NOMO-1 (cell line): ENCODE measurements at regions not wholly inside any gene's neighbourhood (a gene's known extent, or its start where the extent isn't known, plus 50 kb on each side); places are given as distances from the start of the nearest gene placed in this dataset.
"Not testable (repeated sequence)": the region's sequence is repeated elsewhere in the genome, so short reads cannot be mapped to it uniquely, and the experiment has no call there.

ENCODE experiments used
- DNase-seq, 2 experiments: peaks; one replicate each; lab custom pipeline; 2025; ENCODE audit not compliant: unreplicated experiment in 2 of 2; lab: John Stamatoyannopoulos, UW

DNA sequence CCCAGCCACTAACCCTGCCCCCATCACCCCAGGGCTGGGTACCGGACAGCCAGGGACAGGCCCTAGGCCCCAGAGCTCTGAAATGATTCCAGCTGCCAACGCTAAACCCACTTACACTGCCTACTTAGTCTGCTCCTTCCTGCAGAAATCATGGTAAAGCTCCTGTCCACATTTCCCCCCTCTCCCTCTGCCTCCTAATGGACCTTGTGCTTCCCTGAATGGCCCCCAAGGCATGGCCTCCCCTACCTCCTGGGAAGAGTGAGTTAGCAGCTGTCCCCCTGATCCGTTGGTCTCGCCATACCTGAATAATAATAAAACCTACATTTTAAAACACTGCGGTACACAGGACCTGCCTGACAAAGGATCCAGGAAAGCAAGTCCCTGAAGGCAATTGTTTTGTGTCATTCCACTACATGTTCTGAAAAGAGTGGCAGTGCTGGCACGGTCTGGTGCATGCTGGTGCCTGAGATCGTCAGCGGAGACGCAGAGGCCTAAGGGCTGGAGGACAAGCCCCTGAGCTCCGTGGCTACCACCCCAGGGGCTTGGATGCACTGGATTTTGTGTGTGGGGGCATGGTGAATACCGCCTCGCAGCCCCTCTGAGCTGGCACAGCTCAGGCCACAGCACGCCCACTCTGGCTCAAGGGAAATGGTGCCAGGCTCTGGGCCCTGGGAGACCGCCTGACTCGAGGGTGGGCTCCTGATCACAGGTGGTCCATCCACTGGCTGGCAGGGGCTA is 186.3 kb downstream of the CTTN start:
- DNase-seq = no peak

- no peak for DNase-seq
These were observed 186.9 kb downstream of the CTTN start for GRCh38 chr11:70585236-70585545.

DNA sequence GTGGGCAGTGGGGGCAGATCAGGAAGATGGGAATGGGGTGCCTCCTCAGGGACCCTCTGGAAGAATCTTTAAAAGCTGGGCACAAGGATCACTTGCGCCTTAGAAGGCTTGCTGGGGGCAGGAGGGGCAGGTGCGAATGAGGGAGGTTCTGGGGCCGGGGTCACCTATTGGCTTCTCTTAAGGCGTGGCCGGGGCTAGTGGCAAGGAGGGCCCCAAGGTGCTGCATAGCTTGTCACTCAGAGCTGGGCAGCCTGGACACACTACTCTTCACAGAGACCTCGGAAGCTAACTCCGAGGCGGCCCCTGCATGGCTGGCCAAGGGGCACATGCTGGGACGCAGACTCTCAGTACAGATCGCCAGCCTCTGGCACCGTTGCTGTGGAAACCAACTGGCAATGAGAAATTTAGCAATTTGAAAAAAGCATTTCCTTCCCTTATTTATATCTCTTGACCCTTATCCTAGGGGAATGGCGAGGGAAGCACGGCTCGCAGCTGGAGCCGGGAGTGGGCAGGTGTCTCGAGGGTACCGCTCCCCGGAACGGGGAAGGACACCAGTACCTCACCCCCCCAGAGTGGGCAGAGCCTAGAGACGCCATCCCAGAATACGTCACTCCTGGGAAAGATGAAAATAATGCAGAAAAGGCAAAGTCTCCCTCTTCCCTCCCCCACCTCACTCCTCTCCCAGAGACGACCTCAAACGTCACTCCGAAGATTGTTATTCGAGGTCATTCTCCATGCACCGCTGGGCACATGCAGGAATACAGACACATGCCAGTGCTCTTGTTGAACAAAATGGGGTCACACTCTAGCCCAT is 188.1 kb downstream of the CTTN start:
- DNase-seq = no peak

DNA sequence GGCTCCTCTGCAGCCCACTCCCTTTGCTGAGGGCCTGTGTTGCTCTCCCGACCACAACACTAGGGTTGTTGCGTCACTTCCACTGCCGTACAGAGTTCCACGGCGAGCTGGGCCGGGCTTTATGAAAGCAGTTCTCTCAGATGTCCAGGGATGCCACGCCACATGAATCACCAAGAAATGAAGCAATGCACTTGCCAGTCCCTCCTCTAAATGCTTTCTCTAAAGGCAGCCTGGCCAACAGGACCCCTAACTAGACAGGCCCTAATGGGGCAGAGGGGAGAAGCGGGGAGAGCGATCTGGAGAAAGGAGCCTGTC is 188.7 kb downstream of the CTTN start:
- no peak for DNase-seq

- DNase-seq = no peak
These were observed 192.1 kb downstream of the CTTN start for GRCh38 chr11:70590356-70590991.

GRCh38 chr11:70592641-70593165 is 194.4 kb downstream of the CTTN start:
- DNase-seq = no peak

DNA sequence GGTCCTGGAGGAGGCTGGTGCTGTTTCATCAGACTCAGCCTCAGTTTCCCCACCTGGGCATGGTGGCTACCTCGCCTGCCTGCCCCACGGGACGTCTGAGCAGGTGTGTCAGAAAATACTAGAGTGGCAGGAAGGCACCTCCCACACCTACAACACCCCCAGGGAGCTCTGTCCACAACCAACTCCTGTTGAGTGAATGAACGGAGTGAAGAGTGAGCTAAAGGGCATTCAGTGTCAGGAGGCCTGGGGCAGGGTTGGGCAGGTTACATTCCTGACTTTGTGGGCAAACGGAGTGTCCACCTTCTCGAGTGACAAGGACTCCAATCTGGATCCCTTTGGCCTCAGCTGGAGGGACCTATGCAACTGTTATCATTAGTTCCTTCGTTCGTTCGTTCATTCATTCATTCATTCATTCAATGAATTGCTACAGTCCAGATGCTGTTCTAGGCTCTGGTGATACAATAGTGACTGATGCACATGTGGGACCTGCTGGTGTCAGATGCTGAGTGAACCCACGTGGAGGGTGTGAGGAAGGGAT is 195.2 kb downstream of the CTTN start:
- DNase-seq = no peak

DNA sequence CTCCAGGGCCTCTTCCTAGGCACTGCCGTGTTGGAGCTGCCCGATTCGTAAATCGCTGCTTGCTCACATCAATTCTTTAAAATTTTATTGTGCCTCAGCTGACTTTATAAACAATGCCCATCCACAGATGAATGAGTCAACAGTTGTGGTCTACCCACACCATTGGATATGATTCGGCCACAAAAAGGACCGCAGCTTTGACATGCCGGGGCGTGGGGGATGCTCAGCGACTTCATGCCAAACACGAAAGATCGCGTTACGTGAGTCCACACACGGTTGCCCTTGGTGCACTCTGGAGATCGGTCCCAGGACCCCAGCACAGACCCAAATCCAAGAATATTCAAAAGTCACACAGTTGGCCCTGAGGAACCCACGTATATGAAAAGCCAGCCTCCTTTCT is 195.7 kb downstream of the CTTN start:
- no peak for DNase-seq

- no peak for DNase-seq
These were observed 196.3 kb downstream of the CTTN start for GRCh38 chr11:70594606-70595005.

GRCh38 chr11:70595016-70595415 is 196.7 kb downstream of the CTTN start:
- DNase-seq = no peak

DNA sequence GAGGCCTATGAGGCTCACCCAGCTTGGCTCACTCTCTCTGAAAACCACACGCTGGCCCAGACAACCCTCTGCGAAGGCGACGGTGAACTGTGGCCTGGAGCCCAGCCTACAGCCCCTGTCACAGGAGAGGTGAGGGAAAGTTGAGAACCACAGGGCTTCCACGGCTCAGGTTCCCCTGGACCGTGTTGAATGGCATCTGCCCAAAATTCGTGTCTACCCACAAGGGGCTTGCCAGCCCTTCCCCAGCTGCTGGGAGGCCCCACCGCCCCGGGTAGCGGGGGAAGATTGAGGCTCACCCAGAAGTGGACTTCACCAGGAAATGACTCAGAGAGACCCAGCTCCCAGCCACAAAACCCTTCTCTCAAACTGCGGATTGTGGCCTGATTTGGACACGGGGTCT is 197.1 kb downstream of the CTTN start:
- DNase-seq = no peak

- no peak for DNase-seq
These were observed 197.8 kb downstream of the CTTN start for GRCh38 chr11:70596091-70596490.

- no peak for DNase-seq
These were observed 198.8 kb downstream of the CTTN start for GRCh38 chr11:70597006-70597555.

GRCh38 chr11:70597751-70598625 is 199.7 kb downstream of the CTTN start:
- DNase-seq = no peak

- not testable (repeated sequence) for DNase-seq
These were observed 202.6 kb downstream of the CTTN start for GRCh38 chr11:70600911-70601415.

DNA sequence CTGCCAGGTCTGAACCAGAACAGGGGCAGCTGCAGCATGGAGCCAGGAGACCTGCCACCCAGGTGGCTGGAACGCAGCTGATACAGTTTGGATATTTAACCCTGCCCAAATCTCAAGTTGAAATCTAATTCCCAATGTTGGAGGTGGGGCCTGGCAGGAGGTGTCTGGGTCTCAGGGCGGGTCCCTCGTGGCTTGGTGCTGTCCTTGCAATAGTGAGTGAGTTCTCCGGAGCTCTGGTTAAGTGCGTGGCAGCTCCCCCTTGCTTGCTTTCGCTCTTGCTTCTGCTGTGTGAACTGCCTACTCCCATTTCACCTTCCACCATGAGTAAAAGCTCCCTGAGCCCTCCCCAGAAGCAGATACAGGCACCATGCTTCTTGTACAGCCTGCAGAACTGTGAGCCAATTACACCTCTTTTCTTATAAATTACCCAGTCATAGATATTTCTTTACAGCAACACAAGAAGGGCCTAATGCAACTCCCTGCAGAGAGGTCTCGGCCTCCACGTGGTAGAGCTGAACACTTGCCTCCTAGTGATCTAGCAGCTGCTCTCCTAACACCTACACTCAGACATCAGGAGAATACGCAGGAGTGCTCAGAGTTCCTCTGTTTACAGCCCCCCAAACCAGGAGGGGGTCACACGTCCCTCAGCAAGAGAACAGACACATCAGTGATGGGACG is 203.7 kb downstream of the CTTN start:
- no peak for DNase-seq

- DNase-seq = no peak
These were observed 204.9 kb downstream of the CTTN start for GRCh38 chr11:70603114-70603755.

- DNase-seq = no peak
These were observed 205.5 kb downstream of the CTTN start for GRCh38 chr11:70603756-70604211.

DNA sequence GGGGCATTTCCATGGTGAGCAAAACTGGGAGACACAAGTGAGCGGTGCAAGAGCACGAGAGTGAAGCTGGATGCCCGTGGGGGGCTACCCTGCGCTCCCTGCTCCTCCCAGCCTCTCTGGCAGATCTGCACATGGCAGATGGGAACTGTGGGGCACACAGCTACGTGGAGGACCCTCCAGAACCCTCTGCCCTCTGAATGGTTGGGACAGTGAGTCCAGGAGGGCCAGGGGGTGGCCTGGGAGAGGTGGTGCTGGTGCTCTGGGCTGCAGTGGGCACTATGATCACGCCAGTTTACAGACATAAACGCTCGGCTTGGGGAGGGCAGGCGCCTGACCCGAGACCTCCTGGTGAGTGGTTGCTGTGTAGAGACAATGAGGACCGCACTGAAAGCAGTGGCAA is 205.9 kb downstream of the CTTN start:
- DNase-seq = no peak
